ENCODE measurements at regions not wholly inside any gene's neighbourhood (a gene's known extent, or its start where the extent isn't known, plus 50 kb on each side); places are given as distances from the start of the nearest gene placed in this dataset.

- peaks cover 0 to 7% of the 10 kb centered on the region in 2 donors for H3K36me3 Mint-ChIP-seq
- ATAC-seq (no peak), DNase-seq (ENCODE audit: low spot score in 2 of 2) (no peak)
Observed at GRCh38 chr16:13743571-13743970, 176.4 kb upstream of the ERCC4 start.

GRCh38 chr16:13756411-13757140 is 163.4 kb upstream of the ERCC4 start:
- H3K9me3 Mint-ChIP-seq: peaks cover 0 to 14% of the 10 kb centered on the region in 2 donors
- no peaks in the 10 kb centered on the region for H3K36me3 Mint-ChIP-seq
- ATAC-seq: no peak

More at GRCh38 chr16:13743571-13743970, 176.4 kb upstream of the ERCC4 start:
- Mint-ChIP-seq H3K9me3 (peaks cover 13 to 17% of the 10 kb centered on the region in 2 donors), H3K27ac (no peak overlapping the region)

GRCh38 chr16:13766334-13766733 is 153.6 kb upstream of the ERCC4 start:
- DNase-seq (ENCODE audit: low spot score in 2 of 2) (no peak), ATAC-seq (no peak)
- peaks cover 5 to 8% of the 10 kb centered on the region in 2 donors for H3K9me3 Mint-ChIP-seq
- no peak overlapping the region for H3K27ac Mint-ChIP-seq
- no peaks in the 10 kb centered on the region for H3K36me3 Mint-ChIP-seq

More at GRCh38 chr16:13756411-13757140, 163.4 kb upstream of the ERCC4 start:
- H3K27ac Mint-ChIP-seq: no peak overlapping the region
- no peak for DNase-seq (ENCODE audit: low spot score in 2 of 2)

GRCh38 chr16:13767215-13767614 is 152.7 kb upstream of the ERCC4 start:
- peaks cover under 1 to 8% of the 10 kb centered on the region in 2 donors for H3K9me3 Mint-ChIP-seq
- ATAC-seq: no peak
- no peak overlapping the region for H3K27ac Mint-ChIP-seq
- no peak for DNase-seq (ENCODE audit: low spot score in 2 of 2)
- H3K36me3 Mint-ChIP-seq: no peaks in the 10 kb centered on the region

GRCh38 chr16:13768471-13768870 is 151.5 kb upstream of the ERCC4 start:
- H3K9me3 Mint-ChIP-seq: peaks cover 3 to 8% of the 10 kb centered on the region in 2 donors
- DNase-seq (ENCODE audit: low spot score in 2 of 2): no peak
- H3K27ac Mint-ChIP-seq: no peak overlapping the region
- no peaks in the 10 kb centered on the region for H3K36me3 Mint-ChIP-seq
- no peak for ATAC-seq

GRCh38 chr16:13770436-13770835 is 149.5 kb upstream of the ERCC4 start:
- Mint-ChIP-seq H3K36me3 (no peaks in the 10 kb centered on the region), H3K27ac (peak overlapping the region in 1 of 2 donors; percentile 78), H3K9me3 (peaks cover 5% of the 10 kb centered on the region in 2 donors)
- DNase-seq (ENCODE audit: low spot score in 2 of 2) (no peak), ATAC-seq (no peak)

DNA sequence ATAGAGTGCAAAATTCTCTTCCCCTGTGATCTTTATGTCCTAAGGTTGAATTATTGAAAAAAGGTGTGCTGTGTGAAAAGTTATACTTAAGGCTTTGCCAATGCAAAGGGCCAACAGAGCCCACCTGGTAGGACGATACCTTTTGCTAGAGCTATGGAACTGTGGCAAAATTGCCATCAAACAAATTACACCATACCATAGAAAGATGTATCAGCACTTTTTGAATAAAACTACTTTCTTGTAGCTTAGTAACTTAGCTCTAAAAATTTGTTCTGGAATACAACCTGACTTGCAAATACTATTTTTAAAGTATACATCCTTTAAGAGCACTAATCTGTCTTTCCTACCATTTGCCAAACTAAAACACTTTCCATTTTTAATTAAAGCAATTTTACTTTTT is 147.2 kb upstream of the ERCC4 start:
- Mint-ChIP-seq H3K27ac (no peak overlapping the region), H3K36me3 (no peaks in the 10 kb centered on the region), H3K9me3 (peaks cover 11 to 12% of the 10 kb centered on the region in 2 donors)
- DNase-seq (ENCODE audit: low spot score in 2 of 2) (no peak), ATAC-seq (no peak)

DNA sequence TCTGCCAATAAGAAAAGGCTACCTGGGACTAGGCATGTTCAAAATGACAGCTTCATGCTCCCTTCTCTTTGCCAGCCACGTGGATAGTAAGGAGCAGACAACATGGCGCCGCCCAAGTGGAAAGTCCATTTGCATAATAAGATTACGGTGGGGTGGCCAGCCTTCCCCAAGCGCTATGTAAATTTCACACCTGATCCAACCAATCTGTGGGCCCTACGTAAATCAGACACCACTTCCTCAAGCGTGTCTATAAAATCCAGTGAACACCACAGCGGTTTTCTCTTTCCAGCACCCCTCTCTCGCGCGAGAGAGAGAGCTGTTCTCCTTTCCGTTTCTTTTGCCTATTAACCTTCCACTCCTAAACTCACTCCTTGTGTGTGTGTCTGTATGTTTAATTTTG is 140.3 kb upstream of the ERCC4 start:
- DNase-seq (ENCODE audit: low spot score in 2 of 2) (no peak), ATAC-seq (no peak)
- Mint-ChIP-seq H3K9me3 (peaks cover 12 to 14% of the 10 kb centered on the region in 2 donors), H3K27ac (no peak overlapping the region), H3K36me3 (peaks cover 0 to 5% of the 10 kb centered on the region in 2 donors)

- peak overlapping the region in 1 of 2 donors; percentile 16 for H3K27ac Mint-ChIP-seq
- DNase-seq (ENCODE audit: low spot score in 2 of 2) (no peak), ATAC-seq (no peak)
- peaks cover 0 to 5% of the 10 kb centered on the region in 2 donors for H3K36me3 Mint-ChIP-seq
- peaks cover 8 to 12% of the 10 kb centered on the region in 2 donors for H3K9me3 Mint-ChIP-seq
Observed at GRCh38 chr16:13780406-13781168, 139.4 kb upstream of the ERCC4 start.

DNA sequence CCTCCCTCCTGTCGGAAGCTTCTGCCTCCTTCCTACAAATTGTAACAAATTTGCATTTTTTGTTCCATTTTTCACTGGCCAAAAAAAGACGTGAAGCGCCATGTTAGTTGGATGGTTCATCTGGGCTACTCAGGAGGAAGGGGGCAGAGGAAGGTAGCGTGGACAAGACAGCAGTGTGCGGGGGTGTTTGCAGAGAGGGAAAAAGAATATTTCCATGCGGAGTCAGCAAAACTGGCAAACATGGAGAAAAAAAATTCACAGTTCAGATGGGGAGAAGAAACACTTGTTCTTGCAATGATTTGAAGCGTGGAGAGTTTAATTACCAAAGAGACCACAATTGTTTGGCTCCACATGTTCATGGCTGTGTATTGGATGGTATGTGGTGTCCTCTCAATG is 138.8 kb upstream of the ERCC4 start:
- peak overlapping the region in 1 of 2 donors; percentile 16 for H3K27ac Mint-ChIP-seq

DNA sequence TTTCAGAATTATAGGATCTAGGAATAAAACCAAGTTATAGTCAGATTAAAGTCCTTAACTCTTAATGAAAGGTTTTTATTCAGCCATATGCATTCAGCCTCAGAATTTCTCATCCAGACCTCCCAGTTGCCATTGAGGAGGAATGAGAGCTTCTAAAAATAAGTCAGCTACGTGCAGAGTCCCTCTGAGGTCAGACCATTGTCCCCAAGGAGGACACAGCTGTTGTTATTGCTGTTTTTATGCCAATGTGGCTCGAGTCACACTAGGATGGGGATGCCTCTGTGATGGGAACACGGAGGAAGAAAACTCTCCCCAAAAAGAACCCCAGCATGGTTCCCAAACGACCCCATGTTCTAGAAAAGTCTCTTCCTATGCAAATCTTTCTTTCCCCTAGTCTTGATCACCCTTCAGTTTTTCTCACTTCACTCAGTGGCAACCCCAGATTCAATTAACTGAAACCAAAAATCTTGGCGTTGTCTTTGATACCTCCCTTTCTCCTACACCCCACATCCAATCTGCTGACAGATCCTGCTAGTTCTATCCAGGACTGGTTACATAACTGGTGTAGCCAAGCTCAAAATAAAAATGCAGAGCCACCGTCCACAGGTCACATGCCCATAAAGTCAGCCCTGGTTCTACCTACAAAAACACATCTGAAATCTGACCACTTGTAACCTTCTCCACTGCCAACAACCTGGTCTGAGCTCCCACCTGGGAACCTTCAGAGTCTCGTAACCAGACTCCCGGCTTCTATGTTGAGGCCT is 138.2 kb upstream of the ERCC4 start:
- Mint-ChIP-seq H3K9me3 (peaks cover 4 to 12% of the 10 kb centered on the region in 2 donors), H3K36me3 (peaks cover 0 to 5% of the 10 kb centered on the region in 2 donors), H3K27ac (no peak overlapping the region)
- DNase-seq (ENCODE audit: low spot score in 2 of 2) (no peak), ATAC-seq (no peak)

More for the DNA sequence above, 138.8 kb upstream of the ERCC4 start:
- DNase-seq (ENCODE audit: low spot score in 2 of 2): no peak
- Mint-ChIP-seq H3K9me3 (peaks cover 4 to 12% of the 10 kb centered on the region in 2 donors), H3K36me3 (peaks cover 0 to 5% of the 10 kb centered on the region in 2 donors)
- ATAC-seq: no peak

- H3K27ac Mint-ChIP-seq: no peak overlapping the region
- no peaks in the 10 kb centered on the region for H3K36me3 Mint-ChIP-seq
- DNase-seq (ENCODE audit: low spot score in 2 of 2) (no peak), ATAC-seq (no peak)
- peaks cover 6 to 23% of the 10 kb centered on the region in 2 donors for H3K9me3 Mint-ChIP-seq
Observed at GRCh38 chr16:13791095-13791494, 128.9 kb upstream of the ERCC4 start.

GRCh38 chr16:13793841-13794409 is 126.0 kb upstream of the ERCC4 start:
- Mint-ChIP-seq H3K36me3 (no peaks in the 10 kb centered on the region), H3K27ac (no peak overlapping the region), H3K9me3 (peaks cover 6 to 23% of the 10 kb centered on the region in 2 donors)
- ATAC-seq (no peak), DNase-seq (ENCODE audit: low spot score in 2 of 2) (no peak)

- H3K36me3 Mint-ChIP-seq: no peaks in the 10 kb centered on the region
Observed at GRCh38 chr16:13795131-13795530, 124.8 kb upstream of the ERCC4 start.

GRCh38 chr16:13797718-13798117 is 122.2 kb upstream of the ERCC4 start:
- Mint-ChIP-seq H3K36me3 (no peaks in the 10 kb centered on the region), H3K9me3 (peaks cover 0 to 5% of the 10 kb centered on the region in 2 donors), H3K27ac (no peak overlapping the region)
- ATAC-seq (no peak), DNase-seq (ENCODE audit: low spot score in 2 of 2) (no peak)

More at GRCh38 chr16:13795131-13795530, 124.8 kb upstream of the ERCC4 start:
- Mint-ChIP-seq H3K27ac (no peak overlapping the region), H3K9me3 (peaks cover 6 to 23% of the 10 kb centered on the region in 2 donors)
- ATAC-seq (no peak), DNase-seq (ENCODE audit: low spot score in 2 of 2) (no peak)

- peaks cover 0 to 5% of the 10 kb centered on the region in 2 donors for H3K9me3 Mint-ChIP-seq
- H3K36me3 Mint-ChIP-seq: no peaks in the 10 kb centered on the region
- no peak overlapping the region for H3K27ac Mint-ChIP-seq
- ATAC-seq (no peak), DNase-seq (ENCODE audit: low spot score in 2 of 2) (no peak)
Observed at GRCh38 chr16:13798211-13798610, 121.7 kb upstream of the ERCC4 start.

Data from activated naive CD4-positive, alpha-beta T cell treated with anti-CD3 and anti-CD28 coated beads, Interleukin-2, amount 50 U/mL, for 72 hours (primary cell).